Liver (tissue), 3 donors: ENCODE measurements at regions not wholly inside any gene's neighbourhood (a gene's known extent, or its start where the extent isn't known, plus 50 kb on each side); places are given as distances from the start of the nearest gene placed in this dataset.

Source experiments
- EGR1 ChIP-seq, 2 donors: IDR thresholded peaks; 2 replicates each; pipeline ENCODE4 v1.6.1; 2016 to 2018; ENCODE audit warnings: antibody characterized with exemption in 2 of 2, low read depth in 2 of 2
- FOXA1 ChIP-seq: IDR thresholded peaks from 2 replicates; pipeline ENCODE4 v1.6.1; 2016; ENCODE audit warnings: antibody characterized with exemption
- FOXA2 ChIP-seq: IDR thresholded peaks from 2 replicates; pipeline ENCODE4 v1.6.1; 2016; ENCODE audit warnings: antibody characterized with exemption
- HNF4A ChIP-seq, 2 donors: conservative IDR thresholded peaks; 2 replicates each; pipeline ENCODE4 v1.6.1; 2016; ENCODE audit warnings: antibody characterized with exemption in 2 of 2, mild to moderate bottlenecking in 2 of 2
- HNF4G ChIP-seq: IDR thresholded peaks from 2 replicates; pipeline ENCODE4 v1.6.1; 2016; ENCODE audit warnings: antibody characterized with exemption
- RAD21 ChIP-seq, 2 donors: IDR thresholded peaks; 2 replicates each; pipeline ENCODE4 v1.6.1; 2016; ENCODE audit warnings: antibody characterized with exemption in 2 of 2, mild to moderate bottlenecking in 2 of 2
- SP1 ChIP-seq: IDR thresholded peaks from 2 replicates; pipeline ENCODE4 v1.6.1; 2018; ENCODE audit warnings: antibody characterized with exemption, mild to moderate bottlenecking
- YY1 ChIP-seq: IDR thresholded peaks from 2 replicates; pipeline ENCODE4 v1.6.1; 2016; ENCODE audit warnings: antibody characterized with exemption, mild to moderate bottlenecking
- TF ChIP-seq, protein P1 (sequence below): fragments of 150-350 bp; IDR thresholded peaks from 2 replicates; pipeline ENCODE4 v1.5.1; 2017; ENCODE audit warnings: improper control_type of control experiment, low read depth, low read length; ENCODE audit not compliant: missing input control
- TF ChIP-seq, protein P2 (sequence below): IDR thresholded peaks from 2 replicates; pipeline ENCODE4 v1.6.1; 2016; ENCODE audit warnings: antibody characterized with exemption, mild to moderate bottlenecking
- TF ChIP-seq, protein P3 (sequence below): IDR thresholded peaks from 2 replicates; pipeline ENCODE4 v1.6.1; 2016; ENCODE audit warnings: antibody characterized with exemption
- TF ChIP-seq, protein P4 (sequence below): IDR thresholded peaks from 2 replicates; pipeline ENCODE4 v1.6.1; 2016; ENCODE audit warnings: antibody characterized with exemption
- donor health status: healthy.
- donor health status: healthy.

DNA sequence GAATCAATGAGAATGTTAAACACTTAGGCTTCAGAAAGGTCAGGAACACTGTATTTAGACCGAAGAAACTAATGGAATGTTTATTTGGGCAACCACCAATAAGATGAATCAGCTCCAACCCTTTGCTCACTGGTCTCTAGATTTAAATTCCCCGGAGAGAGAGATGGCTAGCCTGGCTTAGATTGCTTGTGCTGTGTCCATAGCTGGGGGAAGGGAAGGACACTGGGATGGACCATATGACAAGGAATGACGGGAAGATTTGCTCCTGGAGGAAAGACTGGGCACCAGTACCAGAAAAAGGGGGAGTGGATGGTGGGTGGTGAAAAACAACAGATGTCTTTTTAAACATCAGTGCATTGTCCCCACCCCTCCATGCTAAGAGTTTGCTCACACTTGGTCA, 426.6 kb downstream of the DUSP10 start:
- TF ChIP-seq, protein P1, sequence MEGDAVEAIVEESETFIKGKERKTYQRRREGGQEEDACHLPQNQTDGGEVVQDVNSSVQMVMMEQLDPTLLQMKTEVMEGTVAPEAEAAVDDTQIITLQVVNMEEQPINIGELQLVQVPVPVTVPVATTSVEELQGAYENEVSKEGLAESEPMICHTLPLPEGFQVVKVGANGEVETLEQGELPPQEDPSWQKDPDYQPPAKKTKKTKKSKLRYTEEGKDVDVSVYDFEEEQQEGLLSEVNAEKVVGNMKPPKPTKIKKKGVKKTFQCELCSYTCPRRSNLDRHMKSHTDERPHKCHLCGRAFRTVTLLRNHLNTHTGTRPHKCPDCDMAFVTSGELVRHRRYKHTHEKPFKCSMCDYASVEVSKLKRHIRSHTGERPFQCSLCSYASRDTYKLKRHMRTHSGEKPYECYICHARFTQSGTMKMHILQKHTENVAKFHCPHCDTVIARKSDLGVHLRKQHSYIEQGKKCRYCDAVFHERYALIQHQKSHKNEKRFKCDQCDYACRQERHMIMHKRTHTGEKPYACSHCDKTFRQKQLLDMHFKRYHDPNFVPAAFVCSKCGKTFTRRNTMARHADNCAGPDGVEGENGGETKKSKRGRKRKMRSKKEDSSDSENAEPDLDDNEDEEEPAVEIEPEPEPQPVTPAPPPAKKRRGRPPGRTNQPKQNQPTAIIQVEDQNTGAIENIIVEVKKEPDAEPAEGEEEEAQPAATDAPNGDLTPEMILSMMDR, result no peak
- TF ChIP-seq YY1 (peak; percentile 31), RAD21 (IDR thresholded peaks at IDR 0.05) (no peak), FOXA1 (no peak), EGR1 (IDR thresholded peaks at IDR 0.05; ENCODE audit: low read depth in 2 of 2) (no peak), FOXA2 (no peak), SP1 (no peak), HNF4A (conservative IDR thresholded peaks at IDR 0.05) (peak in 1 of 2 donors; percentile 19), HNF4G (no peak)
- TF ChIP-seq, protein P2, sequence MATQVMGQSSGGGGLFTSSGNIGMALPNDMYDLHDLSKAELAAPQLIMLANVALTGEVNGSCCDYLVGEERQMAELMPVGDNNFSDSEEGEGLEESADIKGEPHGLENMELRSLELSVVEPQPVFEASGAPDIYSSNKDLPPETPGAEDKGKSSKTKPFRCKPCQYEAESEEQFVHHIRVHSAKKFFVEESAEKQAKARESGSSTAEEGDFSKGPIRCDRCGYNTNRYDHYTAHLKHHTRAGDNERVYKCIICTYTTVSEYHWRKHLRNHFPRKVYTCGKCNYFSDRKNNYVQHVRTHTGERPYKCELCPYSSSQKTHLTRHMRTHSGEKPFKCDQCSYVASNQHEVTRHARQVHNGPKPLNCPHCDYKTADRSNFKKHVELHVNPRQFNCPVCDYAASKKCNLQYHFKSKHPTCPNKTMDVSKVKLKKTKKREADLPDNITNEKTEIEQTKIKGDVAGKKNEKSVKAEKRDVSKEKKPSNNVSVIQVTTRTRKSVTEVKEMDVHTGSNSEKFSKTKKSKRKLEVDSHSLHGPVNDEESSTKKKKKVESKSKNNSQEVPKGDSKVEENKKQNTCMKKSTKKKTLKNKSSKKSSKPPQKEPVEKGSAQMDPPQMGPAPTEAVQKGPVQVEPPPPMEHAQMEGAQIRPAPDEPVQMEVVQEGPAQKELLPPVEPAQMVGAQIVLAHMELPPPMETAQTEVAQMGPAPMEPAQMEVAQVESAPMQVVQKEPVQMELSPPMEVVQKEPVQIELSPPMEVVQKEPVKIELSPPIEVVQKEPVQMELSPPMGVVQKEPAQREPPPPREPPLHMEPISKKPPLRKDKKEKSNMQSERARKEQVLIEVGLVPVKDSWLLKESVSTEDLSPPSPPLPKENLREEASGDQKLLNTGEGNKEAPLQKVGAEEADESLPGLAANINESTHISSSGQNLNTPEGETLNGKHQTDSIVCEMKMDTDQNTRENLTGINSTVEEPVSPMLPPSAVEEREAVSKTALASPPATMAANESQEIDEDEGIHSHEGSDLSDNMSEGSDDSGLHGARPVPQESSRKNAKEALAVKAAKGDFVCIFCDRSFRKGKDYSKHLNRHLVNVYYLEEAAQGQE, result no peak
- TF ChIP-seq, protein P3, sequence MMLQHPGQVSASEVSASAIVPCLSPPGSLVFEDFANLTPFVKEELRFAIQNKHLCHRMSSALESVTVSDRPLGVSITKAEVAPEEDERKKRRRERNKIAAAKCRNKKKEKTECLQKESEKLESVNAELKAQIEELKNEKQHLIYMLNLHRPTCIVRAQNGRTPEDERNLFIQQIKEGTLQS, result no peak
- TF ChIP-seq, protein P4, sequence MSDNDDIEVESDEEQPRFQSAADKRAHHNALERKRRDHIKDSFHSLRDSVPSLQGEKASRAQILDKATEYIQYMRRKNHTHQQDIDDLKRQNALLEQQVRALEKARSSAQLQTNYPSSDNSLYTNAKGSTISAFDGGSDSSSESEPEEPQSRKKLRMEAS, result no peak
